DMS79 treated with DMSO at 0.1 percent for 48 hours (cell line): ENCODE measurements at regions not wholly inside any gene's neighbourhood (a gene's known extent, or its start where the extent isn't known, plus 50 kb on each side); places are given as distances from the start of the nearest gene placed in this dataset.

ENCODE experiments used
- DNase-seq: peaks from one replicate; lab custom pipeline; 2025; lab: John Stamatoyannopoulos, UW

DNA sequence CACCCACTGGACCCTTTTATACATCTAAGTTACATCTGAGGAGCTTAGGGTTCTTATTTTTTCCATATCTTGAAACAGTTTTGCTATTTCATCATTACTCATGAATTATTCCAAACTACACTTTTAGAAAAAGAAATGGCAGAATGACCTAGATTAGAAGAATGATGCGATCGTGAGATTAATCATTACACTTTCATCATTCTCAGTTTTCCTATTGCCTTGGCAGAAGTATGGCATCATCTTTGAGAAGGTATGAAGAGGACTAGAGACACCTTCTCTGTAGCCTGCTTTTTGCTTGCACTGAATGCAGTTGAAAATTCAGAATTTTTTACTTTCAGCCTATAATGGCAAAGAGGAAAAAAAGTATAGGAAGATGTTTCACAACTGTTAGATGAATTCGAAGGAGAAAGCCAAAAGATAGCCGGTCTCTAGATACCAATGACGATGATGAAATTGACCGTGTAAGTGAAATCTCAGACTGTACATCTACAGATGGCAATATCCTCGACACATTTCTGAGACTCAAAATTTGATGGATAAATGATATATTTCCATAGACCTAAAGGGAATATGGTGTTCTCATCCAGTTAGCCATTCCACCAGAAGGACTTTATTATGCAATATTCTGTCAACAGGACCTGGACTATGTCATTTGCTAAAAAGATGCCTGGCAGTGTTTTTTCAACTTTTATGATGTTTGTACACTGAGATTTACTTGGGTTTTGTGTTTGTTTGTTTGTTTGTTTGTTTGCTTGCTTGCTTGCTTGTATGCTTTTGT is 191.8 kb downstream of the TOMM20 start:
- DNase-seq: no peak

DNA sequence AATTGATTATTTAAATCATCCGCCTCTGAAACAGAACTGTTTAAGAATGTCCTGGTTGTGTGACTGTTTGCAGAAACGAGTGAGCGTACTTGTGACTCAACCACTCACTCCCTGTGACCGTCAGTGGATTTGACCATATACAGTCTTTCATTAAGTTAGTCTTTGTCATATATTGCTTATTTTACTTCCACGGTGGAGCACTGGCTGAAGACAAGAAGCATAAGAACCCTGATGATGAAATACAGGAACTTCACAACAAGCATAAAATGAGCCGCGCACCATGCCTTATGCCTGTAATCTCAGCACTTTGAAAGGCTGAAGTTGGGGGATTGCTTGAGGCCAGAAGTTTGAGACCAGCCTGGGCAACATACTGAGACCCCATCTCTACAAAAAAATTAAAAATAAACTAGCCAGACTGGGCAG is 194.0 kb downstream of the TOMM20 start:
- no peak for DNase-seq

- DNase-seq: no peak
These were observed 195.2 kb downstream of the TOMM20 start for GRCh38 chr1:234933475-234933874.

GRCh38 chr1:234932511-234933430 is 195.9 kb downstream of the TOMM20 start:
- no peak for DNase-seq

GRCh38 chr1:234932106-234932505 is 196.5 kb downstream of the TOMM20 start:
- DNase-seq: no peak

DNA sequence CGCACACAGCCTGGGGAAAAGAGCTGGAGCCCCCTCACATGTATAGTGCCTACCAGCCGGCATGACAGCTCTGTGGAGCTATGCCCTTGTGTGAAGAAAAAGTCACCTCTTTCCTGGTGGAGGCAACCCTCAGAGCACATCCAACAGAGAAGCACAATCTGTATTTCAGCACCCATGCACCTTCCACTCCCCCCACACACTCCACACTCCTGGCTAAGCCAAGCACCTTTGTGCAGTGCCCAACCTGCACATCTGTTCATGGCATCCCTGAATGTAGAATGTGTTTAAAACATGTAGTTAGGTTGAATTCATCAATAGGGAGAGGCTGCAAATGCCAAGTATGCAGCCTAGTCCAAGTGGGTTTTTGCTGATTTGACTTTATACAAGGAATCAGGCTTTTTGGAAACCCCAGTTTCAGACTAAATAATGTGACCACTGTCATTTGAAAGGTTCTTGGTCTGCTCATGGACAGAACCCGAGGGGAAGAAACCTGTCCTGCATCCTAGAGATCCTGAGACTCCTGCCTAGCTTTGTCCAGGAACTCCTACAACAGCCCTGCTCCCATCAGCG is 197.1 kb downstream of the TOMM20 start:
- DNase-seq: no peak

GRCh38 chr1:234929369-234929768 is 199.3 kb downstream of the TOMM20 start:
- DNase-seq: no peak

DNA sequence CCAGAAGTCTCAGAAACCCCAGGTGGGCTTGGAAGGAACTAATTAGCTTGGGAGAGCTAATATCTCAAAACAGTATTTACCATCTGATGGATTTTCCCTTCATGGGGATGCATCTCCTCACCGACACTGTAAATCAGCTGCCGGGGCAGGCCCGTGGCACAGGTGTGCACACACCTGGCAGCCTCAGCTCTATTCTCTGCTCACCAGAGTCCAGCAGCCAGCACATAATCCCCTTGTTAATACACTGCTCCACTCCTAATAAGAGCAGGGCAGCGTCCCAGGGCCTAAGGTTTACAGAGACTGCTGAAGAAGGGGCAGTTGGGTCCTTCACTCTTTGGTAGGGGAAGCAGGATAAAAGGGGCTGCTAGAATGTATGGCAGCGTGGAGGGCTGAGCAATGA is 200.0 kb downstream of the TOMM20 start:
- no peak for DNase-seq

- no peak for DNase-seq
These were observed 200.5 kb downstream of the TOMM20 start for GRCh38 chr1:234927971-234928640.

GRCh38 chr1:234927312-234927970 is 201.2 kb downstream of the TOMM20 start:
- no peak for DNase-seq

- peak; percentile 69 for DNase-seq
These were observed 201.9 kb downstream of the TOMM20 start for GRCh38 chr1:234926559-234927311.

GRCh38 chr1:234926264-234926558 is 202.4 kb downstream of the TOMM20 start:
- DNase-seq: no peak

DNA sequence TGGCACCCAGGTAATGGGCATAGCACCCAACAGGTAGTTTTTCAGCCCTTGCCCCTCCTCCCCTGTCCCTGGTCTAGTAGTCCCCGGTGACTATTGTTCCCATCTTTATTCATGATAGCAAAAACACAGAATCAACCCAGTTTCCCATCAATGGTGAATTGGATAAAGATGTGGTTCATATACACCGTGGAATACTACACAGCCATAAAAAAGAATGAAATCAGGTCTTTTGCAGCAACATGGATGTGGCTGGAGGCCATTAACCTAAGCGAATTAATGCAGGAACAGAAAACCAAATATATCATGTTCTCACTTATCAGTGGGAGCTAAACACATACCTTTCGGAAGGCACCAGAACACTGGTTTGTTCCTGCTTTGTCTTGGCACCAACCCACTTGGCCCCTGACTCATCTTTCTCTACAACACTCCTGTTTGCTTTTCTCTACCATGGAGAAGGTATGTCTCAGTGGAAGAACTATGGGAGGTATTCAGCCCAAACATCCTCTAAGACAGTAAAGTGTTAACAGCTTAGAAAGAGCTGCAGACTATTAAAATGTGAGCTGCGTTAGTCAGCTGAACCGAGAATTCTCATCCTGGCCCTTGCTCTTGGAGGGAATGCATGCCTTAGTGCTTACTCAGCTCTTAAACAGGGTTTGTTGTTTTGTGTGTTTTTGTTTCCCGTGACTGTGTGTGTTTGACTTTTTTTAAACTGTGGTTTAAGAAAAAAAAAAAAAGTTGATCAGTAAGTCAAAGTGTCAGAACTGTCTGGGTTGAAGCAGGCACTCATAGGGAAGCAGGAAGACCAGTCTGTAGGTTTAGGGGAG is 203.0 kb downstream of the TOMM20 start:
- DNase-seq: peak; percentile 64

DNA sequence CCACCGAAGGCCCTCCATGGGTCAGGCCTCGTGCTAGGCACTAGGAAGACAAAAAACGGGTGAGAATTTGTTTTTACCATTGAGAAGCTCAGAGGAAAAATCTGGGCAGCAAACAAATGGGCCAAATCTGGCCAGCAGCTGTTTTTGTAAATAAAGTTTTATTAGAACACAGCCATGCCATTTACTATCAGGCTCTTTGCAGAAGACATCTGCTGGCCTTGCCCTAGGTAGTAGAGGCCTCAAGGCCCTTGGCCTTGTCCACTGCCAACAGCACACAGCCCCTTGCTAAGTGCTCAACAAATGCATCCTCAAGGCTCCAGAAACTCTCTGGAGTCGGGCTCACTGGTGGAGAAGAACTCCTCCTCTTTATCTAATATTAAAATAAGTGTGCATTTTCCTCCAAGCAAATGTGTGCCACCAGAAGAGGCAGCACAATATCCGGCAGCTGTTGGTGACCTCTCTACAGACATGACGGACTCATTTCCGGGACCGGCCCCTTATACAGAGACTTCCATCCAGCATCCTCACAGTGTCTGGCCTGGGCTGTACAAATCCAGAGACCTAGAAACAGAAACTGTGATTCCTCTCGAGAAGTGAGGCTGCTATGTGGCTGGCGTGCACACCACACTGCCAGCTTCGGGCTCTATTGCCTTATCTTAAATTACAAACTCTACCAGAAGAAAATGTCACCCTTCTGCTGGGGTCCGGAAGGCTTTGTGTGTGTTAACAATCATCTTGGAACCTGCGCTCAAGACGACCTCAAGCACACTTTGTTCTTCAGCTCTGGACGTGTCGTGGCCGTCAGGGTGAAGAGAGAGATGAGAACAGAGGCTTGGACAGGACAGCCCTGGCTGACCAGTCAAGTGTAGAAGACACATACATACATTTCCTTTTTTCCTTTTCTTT is 203.9 kb downstream of the TOMM20 start:
- DNase-seq: no peak

- no peak for DNase-seq
These were observed 205.0 kb downstream of the TOMM20 start for GRCh38 chr1:234923626-234924025.

- no peak for DNase-seq
These were observed 205.7 kb downstream of the TOMM20 start for GRCh38 chr1:234922987-234923386.

DNA sequence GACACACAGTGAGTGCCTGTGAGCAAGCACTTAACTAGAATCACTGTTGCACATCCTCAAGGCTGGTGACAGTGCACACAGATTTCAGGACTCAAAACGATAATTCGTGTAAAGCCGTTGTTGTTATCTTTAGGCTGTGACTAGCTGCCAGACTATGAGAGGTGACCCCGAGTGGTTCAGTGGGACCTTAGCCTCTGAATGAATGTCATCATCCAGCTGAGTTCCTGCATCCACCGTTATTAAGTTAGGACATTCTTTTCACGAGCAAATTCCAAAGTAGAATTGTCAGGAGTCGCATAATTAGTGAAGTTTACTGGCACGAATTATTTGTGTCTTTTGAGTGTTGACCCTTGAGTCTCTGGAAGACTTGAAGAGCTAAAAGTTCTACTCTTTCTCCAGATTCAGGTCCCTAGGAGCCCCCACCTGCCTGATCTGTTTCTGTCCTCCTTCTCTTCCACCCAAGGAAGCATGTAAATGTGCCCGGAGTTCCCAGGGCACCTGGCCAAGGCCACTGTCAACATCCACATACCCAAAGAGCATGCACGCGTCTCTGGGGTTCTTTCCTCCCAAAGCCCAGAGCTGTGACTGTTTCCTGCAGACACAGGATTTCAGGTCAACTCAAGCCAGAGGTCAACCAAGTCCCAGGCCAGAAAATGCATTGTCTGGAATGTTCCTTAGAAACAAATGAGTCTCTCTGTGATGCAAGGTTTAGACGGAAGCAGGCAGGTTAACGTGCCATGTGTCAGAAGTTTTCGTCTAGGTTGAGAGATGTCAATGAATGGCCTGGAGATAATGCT is 207.2 kb downstream of the TOMM20 start:
- DNase-seq: no peak

GRCh38 chr1:234920843-234921140 is 207.8 kb downstream of the TOMM20 start:
- no peak for DNase-seq
